GM18505 (cell line): ENCODE measurements at regions not wholly inside any gene's neighbourhood (a gene's known extent, or its start where the extent isn't known, plus 50 kb on each side); places are given as distances from the start of the nearest gene placed in this dataset.
"Not testable (repeated sequence)": the region's sequence is repeated elsewhere in the genome, so short reads cannot be mapped to it uniquely, and the experiment has no call there.

Experiments
- ATAC-seq: cut with Tn5 transposase; IDR thresholded peaks from one replicate; pipeline ENCODE4 v1.9.1; 2021; ENCODE audit not compliant: unreplicated experiment
- POLR2A ChIP-seq: IDR thresholded peaks from 4 replicates; pipeline ENCODE4 v1.6.1; 2011; ENCODE audit warnings: borderline replicate concordance; ENCODE audit not compliant: insufficient read depth, insufficient read length; ENCODE audit errors: extremely low read depth

GRCh38 chr7:25694211-25694610, 457.8 kb upstream of the NFE2L3 start:
- TF ChIP-seq POLR2A, result no peak
- ATAC-seq, result no peak

DNA sequence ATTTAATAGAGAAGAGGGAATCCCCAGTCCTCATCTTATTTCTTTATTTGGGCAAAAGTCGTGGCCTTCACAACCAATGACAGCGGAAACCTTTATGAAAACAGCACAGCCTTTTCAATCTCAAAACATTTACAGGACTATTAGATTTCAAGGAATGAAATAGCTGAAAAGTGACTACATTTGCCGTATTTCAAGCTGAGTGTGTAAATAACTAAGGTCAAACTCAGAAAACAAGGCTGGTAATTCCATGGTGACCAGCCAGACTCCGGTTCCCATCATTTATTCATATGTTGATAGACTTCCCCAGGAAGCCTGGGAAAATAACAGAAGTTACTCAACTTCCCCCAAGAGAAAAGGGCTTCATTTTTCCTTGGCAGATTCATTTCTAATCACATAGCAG, 457.3 kb upstream of the NFE2L3 start:
- TF ChIP-seq POLR2A, result no peak
- ATAC-seq, result no peak

DNA sequence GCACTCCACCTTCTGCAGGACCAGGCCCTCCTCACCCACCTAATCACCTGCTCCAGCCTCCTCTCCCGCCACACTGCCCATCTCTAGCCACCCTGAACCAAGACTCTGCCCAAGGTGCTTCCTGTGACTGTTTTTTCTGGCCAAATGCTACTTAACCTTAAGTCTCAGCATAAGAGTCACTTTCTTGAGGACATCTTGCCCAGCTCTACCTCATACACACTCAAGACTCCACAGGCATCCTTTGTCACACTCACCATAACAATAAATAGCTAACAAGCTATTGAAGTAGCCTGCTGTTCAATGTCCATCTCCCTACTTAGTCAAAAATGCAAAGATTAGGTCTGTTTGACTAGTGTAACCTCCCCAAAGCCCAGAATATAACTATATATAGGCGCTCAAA, 455.4 kb upstream of the NFE2L3 start:
- TF ChIP-seq POLR2A, result no peak
- no peak for ATAC-seq

DNA sequence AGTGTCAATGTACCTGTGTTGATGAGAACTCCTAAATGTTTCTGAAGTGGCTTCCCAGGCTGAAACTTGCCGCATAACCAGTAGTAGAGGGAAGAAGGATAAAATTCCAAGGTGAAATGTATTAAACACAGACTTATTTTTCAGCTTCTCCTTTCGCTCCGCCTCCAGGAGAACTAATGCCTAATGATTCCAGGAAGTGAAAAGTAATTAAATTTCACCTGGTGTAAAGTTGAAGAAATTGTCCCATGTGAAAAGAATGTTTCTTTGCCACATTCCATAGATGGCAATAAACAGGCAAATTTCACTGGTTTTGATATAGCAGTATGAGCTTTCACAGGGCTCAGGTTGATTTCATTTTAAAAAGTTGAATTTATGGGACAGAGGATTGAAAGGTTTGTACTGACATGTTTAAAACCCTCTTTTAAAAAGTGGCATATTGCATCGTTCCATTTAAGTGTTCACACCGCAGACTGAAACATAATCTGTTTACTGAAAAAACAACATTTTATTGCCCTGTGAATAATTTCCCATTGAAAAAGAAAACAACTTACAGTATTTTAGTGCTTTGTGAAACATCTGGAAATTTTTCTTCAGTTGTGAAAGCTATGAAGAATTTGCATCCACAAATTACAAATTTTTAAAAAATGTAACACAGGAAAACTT, 453.4 kb upstream of the NFE2L3 start:
- TF ChIP-seq POLR2A, result no peak
- no peak for ATAC-seq

DNA sequence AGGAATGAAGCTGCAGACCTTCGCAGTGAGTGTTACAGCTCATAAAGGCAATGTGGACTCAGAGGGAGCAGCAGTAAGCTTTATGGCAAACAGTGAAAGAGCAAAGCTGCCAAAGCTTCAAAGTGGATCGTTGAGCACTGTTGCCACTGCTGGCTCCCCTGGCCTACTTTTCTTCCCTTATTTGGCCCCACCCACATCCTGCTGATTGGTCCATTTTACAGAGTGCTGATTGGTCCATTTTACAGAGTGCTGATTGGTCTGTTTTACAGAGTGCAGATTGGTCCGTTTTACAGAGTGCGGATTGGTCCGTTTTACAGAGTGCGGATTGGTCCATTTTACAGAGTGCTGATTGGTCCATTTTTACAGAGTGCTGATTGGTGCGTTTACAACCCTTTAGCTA, 451.9 kb upstream of the NFE2L3 start:
- not testable (repeated sequence) for ATAC-seq

- TF ChIP-seq POLR2A, result no peak
- no peak for ATAC-seq
Observed at GRCh38 chr7:25704413-25704812, 447.6 kb upstream of the NFE2L3 start.

GRCh38 chr7:25706764-25707163, 445.2 kb upstream of the NFE2L3 start:
- ATAC-seq, result no peak
- no peak for TF ChIP-seq POLR2A

GRCh38 chr7:25707768-25708620, 444.0 kb upstream of the NFE2L3 start:
- ATAC-seq, result no peak

GRCh38 chr7:25710959-25711358, 441.0 kb upstream of the NFE2L3 start:
- no peak for TF ChIP-seq POLR2A
- ATAC-seq, result no peak

More at GRCh38 chr7:25707768-25708620, 444.0 kb upstream of the NFE2L3 start:
- no peak for TF ChIP-seq POLR2A

DNA sequence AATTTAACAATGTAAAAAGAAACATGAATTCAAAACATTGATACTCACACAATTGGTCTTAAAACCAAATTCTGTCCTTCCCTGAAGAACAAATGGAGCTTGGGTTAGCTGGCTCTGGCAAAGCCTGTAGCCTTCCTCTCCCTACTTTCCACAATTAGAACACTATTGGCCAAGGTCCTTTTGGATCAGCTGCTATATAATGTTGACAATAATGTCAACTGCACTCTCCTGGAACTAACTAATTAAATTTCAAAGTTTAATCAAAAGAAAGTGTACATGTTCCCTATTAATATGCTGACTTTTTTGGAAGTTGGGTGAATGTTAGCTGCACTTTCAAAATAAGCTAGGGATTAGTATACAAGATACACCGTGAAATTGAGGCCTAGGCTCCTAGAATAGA, 440.1 kb upstream of the NFE2L3 start:
- no peak for ATAC-seq
- no peak for TF ChIP-seq POLR2A

DNA sequence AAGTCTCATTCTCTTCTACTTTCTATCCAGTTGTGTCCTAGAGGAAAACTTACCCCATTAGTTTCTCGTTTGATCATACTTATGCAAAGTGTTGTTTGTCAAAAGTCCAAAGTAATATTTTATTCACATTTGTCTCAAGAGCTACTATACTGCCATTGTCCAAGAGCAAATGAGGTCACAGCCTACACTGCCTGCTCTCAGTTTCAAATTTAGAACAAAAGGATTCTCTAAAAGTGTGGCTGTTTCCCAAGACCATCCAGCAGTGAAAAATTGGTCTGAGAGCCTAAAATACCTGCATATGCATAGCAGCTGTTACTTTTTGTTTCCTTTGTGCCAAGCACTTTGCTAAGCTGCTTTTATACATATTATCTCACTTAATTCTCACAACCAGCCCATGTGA, 439.5 kb upstream of the NFE2L3 start:
- TF ChIP-seq POLR2A, result no peak
- no peak for ATAC-seq

DNA sequence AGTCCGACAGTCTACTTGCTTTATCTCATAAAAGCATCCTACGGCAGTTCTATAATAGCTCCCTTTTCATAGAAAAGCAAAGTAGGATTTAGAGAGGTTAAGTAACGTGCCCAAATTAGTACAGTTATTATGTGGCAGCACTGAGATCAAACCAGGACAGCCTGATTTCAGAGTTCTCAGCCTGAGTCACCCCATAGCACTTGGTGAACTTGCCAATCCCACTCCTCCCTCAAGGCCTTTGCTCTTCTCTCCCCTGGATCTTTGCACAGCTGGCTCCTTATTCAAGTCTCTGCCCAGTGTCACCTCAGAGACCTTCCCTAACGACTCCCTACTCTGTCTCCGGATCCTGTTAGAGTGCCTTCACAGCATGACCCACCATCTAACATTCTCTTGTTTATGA, 438.0 kb upstream of the NFE2L3 start:
- no peak for ATAC-seq

DNA sequence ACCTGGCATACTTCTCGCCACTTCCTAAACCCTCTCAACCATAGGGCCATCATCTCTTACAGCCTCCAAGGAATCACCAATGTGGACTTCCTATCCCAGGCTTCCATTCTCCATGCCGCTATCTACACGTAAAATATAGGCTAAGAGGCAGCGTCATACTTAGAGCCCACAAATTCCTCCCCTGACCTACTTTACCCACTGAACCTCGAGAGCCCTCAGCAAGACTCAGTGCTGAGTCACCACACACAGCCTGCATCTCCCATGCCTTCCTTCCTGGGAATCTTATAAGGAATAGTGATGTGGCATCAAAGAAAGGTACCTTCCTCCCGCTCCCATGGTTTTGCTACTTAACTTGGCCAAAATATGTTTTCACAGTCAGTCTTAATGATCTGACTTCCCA, 435.6 kb upstream of the NFE2L3 start:
- no peak for TF ChIP-seq POLR2A
- no peak for ATAC-seq

More for the DNA sequence above, 438.0 kb upstream of the NFE2L3 start:
- TF ChIP-seq POLR2A, result no peak

DNA sequence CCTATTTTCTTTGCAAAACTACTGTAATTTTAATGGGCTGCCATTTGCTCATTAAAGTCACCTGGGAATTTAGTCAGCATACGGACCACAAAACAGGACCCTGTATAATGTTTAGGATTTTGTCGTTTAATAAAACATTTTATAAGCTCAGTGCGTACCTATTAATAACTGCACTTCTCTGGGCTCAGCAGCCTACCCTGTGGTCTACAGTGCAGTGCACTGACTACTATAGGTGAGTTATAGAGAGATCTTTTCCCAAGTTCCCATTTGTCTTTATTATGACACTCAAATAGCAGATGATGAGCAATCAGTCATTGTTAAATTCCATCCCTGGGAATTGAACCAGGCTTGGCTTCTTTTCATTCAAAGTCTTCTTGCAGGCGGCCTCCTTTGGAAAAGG, 433.4 kb upstream of the NFE2L3 start:
- ATAC-seq, result no peak
- no peak for TF ChIP-seq POLR2A
